Testis (tissue), 2 donors: ENCODE measurements at regions not wholly inside any gene's neighbourhood (a gene's known extent, or its start where the extent isn't known, plus 50 kb on each side); places are given as distances from the start of the nearest gene placed in this dataset.

Experiments used
- CTCF ChIP-seq, 3 experiments: fragments of 450-650 bp in 2 of 3; fragments of 200-600 bp in 1 of 3; sonication (generic) in 1 of 3; IDR thresholded peaks; one replicate each; pipeline ENCODE4 v1.5.1; 2016 to 2019; ENCODE audit warnings: antibody characterized with exemption in 3 of 3, mild to moderate bottlenecking in 2 of 3, moderate library complexity in 1 of 3
- POLR2A ChIP-seq: fragments of 450-650 bp; IDR thresholded peaks from one replicate; pipeline ENCODE4 v1.6.1; 2017; ENCODE audit warnings: antibody characterized with exemption, mild to moderate bottlenecking, moderate library complexity

GRCh38 chr2:181172676-181173075 lies 192.3 kb downstream of the UBE2E3 start:
- TF ChIP-seq CTCF (IDR thresholded peaks at IDR 0.05) (no peak), POLR2A (no peak)
